ENCODE measurements at regions not wholly inside any gene's neighbourhood (a gene's known extent, or its start where the extent isn't known, plus 50 kb on each side); places are given as distances from the start of the nearest gene placed in this dataset.
A peak's percentile ranks its signal among the peaks of the same experiment; 100 is the strongest.

- DNase-seq (ENCODE audit: low spot score in 2 of 2), result no peak
- WGBS, 2 donors, result 1% methylated on average over 45 to 53 of the region's 79 CpGs
- intact Hi-C loops (cut with DNase I; ENCODE audit: low total_unique reads), result no loop called here
- H3K4me3 ChIP-seq (ENCODE audit: low read depth, poor library complexity, severe bottlenecking), result peak overlapping the region; percentile 51
- TF ChIP-seq CTCF (IDR thresholded peaks at IDR 0.05) (no peak), POLR2A (IDR thresholded peaks at IDR 0.05) (no peak)
Measured at GRCh38 chr4:182143822-182144625, 99.2 kb upstream of the TENM3 start.

GRCh38 chr4:182144626-182145333 lies 98.4 kb upstream of the TENM3 start:
- 0 to 1% methylated on average over 16 to 35 of the region's 93 CpGs for WGBS, 2 donors
- DNase-seq (ENCODE audit: low spot score in 2 of 2), result no peak
- TF ChIP-seq CTCF (IDR thresholded peaks at IDR 0.05) (no peak), POLR2A (IDR thresholded peaks at IDR 0.05) (no peak)
- no peak overlapping the region for H3K4me3 ChIP-seq (ENCODE audit: low read depth, poor library complexity, severe bottlenecking)
- intact Hi-C loops (cut with DNase I; ENCODE audit: low total_unique reads), result no loop called here

GRCh38 chr4:182145334-182145905 lies 97.8 kb upstream of the TENM3 start:
- TF ChIP-seq CTCF (IDR thresholded peaks at IDR 0.05) (no peak), POLR2A (IDR thresholded peaks at IDR 0.05) (no peak)
- no peak for DNase-seq (ENCODE audit: low spot score in 2 of 2)
- intact Hi-C loops (cut with DNase I; ENCODE audit: low total_unique reads), result no loop called here
- no peak overlapping the region for H3K4me3 ChIP-seq (ENCODE audit: low read depth, poor library complexity, severe bottlenecking)
- 13 to 17% methylated on average over 12 of the region's 12 CpGs for WGBS, 2 donors

GRCh38 chr4:182147391-182147790 lies 95.8 kb upstream of the TENM3 start:
- TF ChIP-seq POLR2A (IDR thresholded peaks at IDR 0.05) (no peak), CTCF (IDR thresholded peaks at IDR 0.05) (no peak)
- no peak for DNase-seq (ENCODE audit: low spot score in 2 of 2)
- 54 to 61% methylated on average over 5 of the region's 5 CpGs for WGBS, 2 donors
- H3K4me3 ChIP-seq (ENCODE audit: low read depth, poor library complexity, severe bottlenecking), result no peak overlapping the region
- intact Hi-C loops (cut with DNase I; ENCODE audit: low total_unique reads), result no loop called here

GRCh38 chr4:182150645-182151044 lies 92.6 kb upstream of the TENM3 start:
- intact Hi-C loops (cut with DNase I; ENCODE audit: low total_unique reads), result no loop called here
- TF ChIP-seq POLR2A (IDR thresholded peaks at IDR 0.05) (no peak), CTCF (IDR thresholded peaks at IDR 0.05) (no peak)

More at GRCh38 chr4:182150645-182151044, 92.6 kb upstream of the TENM3 start:
- WGBS, 2 donors, result 81 to 87% methylated on average over 3 of the region's 3 CpGs
- no peak for DNase-seq (ENCODE audit: low spot score in 2 of 2)
- no peak overlapping the region for H3K4me3 ChIP-seq (ENCODE audit: low read depth, poor library complexity, severe bottlenecking)
